ENCODE measurements at regions not wholly inside any gene's neighbourhood (a gene's known extent, or its start where the extent isn't known, plus 50 kb on each side); places are given as distances from the start of the nearest gene placed in this dataset.

- TF ChIP-seq CTCF (IDR thresholded peaks at IDR 0.05) (no peak), POLR2AphosphoS5 (IDR thresholded peaks at IDR 0.05) (no peak), POLR2A (IDR thresholded peaks at IDR 0.05) (no peak)
These were observed 118.4 kb downstream of the BTG1 start for GRCh38 chr12:92027243-92027642.
